K562 (cell line): ENCODE measurements at regions not wholly inside any gene's neighbourhood (a gene's known extent, or its start where the extent isn't known, plus 50 kb on each side); places are given as distances from the start of the nearest gene placed in this dataset.

Source experiments
- ATAC-seq: fragments of 200-7000 bp; cut with Tn5 transposase; 3 replicates; pipeline ENCODE4 v1.9.1; 2020; ENCODE audit warnings: moderate library complexity
- BruUV-seq: library from RNA; stranded (reverse); fragments of 400-500 nt; replicated peaks from 2 replicates; lab custom pipeline; 2021; lab: Mats Ljungman, UMichigan
- CTCF ChIA-PET: fragments of 300-600 bp; formaldehyde crosslinking; extraction: SDS; loops from one replicate; lab custom pipeline; 2021; ENCODE audit warnings: low intra/inter-chr PET ratio; lab: Yijun Ruan, JAX
- POLR2A ChIA-PET: fragments of 300-600, 350-650 bp; sonication (Branson Sonifier 250); formaldehyde crosslinking; extraction: SDS; loops from one replicate; lab custom pipeline; 2021; ENCODE audit warnings: antibody characterized with exemption, inconsistent platforms; lab: Yijun Ruan, JAX
- DNase-seq, 4 experiments: peaks; one replicate each; pipeline versions ENCODE4 v3.0.0 to v3.0.0-alpha.2; 2011 to 2018; ENCODE audit warnings: low spot score in 3 of 4, mixed read lengths in 3 of 4; ENCODE audit errors: extremely low read depth in 1 of 4
- FAIRE-seq: peaks from 2 replicates; lab custom pipeline; 2011; peaks lifted over from hg19 to GRCh38; lab: Jason Lieb, UNC
- H2AFZ ChIP-seq: 2 replicates; pipeline ENCODE4 v1.6.0; 2011; ENCODE audit warnings: low read depth, low read length, control low read depth, inconsistent platforms
- H3K27ac ChIP-seq: fragments of 200-600 bp; 3 replicates; pipeline ENCODE4 v1.8.0; 2011; ENCODE audit warnings: low read depth, mild to moderate bottlenecking, control low read depth, inconsistent platforms, low read length, moderate library complexity, mixed read lengths; ENCODE audit errors: extremely low read depth
- H3K27me3 ChIP-seq, 2 experiments: fragments of 300-600 bp in 1 of 2; 2 replicates in 1 of 2; 3 replicates in 1 of 2; pipeline versions ENCODE4 v1.6.0 to v1.8.0; 2011; ENCODE audit warnings: inconsistent platforms in 2 of 2, low read length in 2 of 2, mild to moderate bottlenecking in 1 of 2, mixed read lengths in 1 of 2, moderate library complexity in 1 of 2; ENCODE audit not compliant: control insufficient read depth in 2 of 2, insufficient read depth in 2 of 2
- H3K36me3 ChIP-seq: fragments of 300-600 bp; 3 replicates; pipeline ENCODE4 v1.8.0; 2011; ENCODE audit warnings: mild to moderate bottlenecking, low read length, inconsistent platforms; ENCODE audit not compliant: control insufficient read depth, insufficient read depth
- H3K4me1 ChIP-seq, 2 experiments: fragments of 200-600 bp in 1 of 2; replicated peaks in 1 of 2; 2 replicates in 1 of 2; 3 replicates in 1 of 2; pipeline versions ENCODE4 v1.5.1 to v1.8.0; 2011; ENCODE audit warnings: inconsistent platforms in 2 of 2, low read length in 2 of 2, mild to moderate bottlenecking in 1 of 2, mixed read lengths in 1 of 2, moderate library complexity in 1 of 2; ENCODE audit not compliant: control insufficient read depth in 2 of 2, insufficient read depth in 2 of 2
- H3K4me2 ChIP-seq: 2 replicates; pipeline ENCODE4 v1.6.1; 2011; ENCODE audit warnings: low read length, control low read depth, inconsistent platforms, mixed read lengths; ENCODE audit not compliant: insufficient read depth
- H3K4me3 ChIP-seq: fragments of 200-600 bp; sonication (generic), shearing (Covaris generic); 2 replicates; pipeline ENCODE4 v1.5.1; 2016; ENCODE audit warnings: control low read depth, inconsistent platforms
- H3K79me2 ChIP-seq: fragments of 200-600 bp; 3 replicates; pipeline ENCODE4 v1.8.0; 2011; ENCODE audit warnings: low read length, inconsistent platforms; ENCODE audit not compliant: control insufficient read depth, insufficient read depth
- H3K9ac ChIP-seq, 2 experiments: 2 replicates each; pipeline versions ENCODE4 v1.6.0 to v1.6.1; 2011; ENCODE audit warnings: low read depth in 2 of 2, low read length in 2 of 2, control low read depth in 1 of 2, inconsistent platforms in 1 of 2, mild to moderate bottlenecking in 1 of 2, mixed read lengths in 1 of 2; ENCODE audit not compliant: insufficient read depth in 1 of 2
- H3K9me1 ChIP-seq: one replicate; pipeline ENCODE4 v1.6.0; 2011; ENCODE audit warnings: inconsistent platforms, mild to moderate bottlenecking, low read length, moderate library complexity; ENCODE audit not compliant: control insufficient read depth, insufficient read depth
- H3K9me3 ChIP-seq: replicated peaks from 2 replicates; pipeline ENCODE4 v1.5.1; 2011; ENCODE audit warnings: low read depth, low read length, inconsistent platforms; ENCODE audit not compliant: control insufficient read depth, insufficient read depth
- H4K20me1 ChIP-seq: replicated peaks from 2 replicates; pipeline ENCODE4 v1.6.1; 2011; ENCODE audit warnings: low read length, inconsistent platforms, mixed read lengths; ENCODE audit not compliant: control insufficient read depth, insufficient read depth
- ASH1L ChIP-seq: fragments of 450-650 bp; IDR thresholded peaks from 2 replicates; pipeline ENCODE4 v1.6.1; 2018; ENCODE audit warnings: borderline replicate concordance, mild to moderate bottlenecking, low read depth; ENCODE audit not compliant: partially characterized antibody
- BRCA1 ChIP-seq, 2 experiments: fragments of 450-650 bp in 1 of 2; sonication (generic) in 1 of 2; formaldehyde crosslinking in 1 of 2; IDR thresholded peaks; 2 replicates each; pipeline versions ENCODE4 v1.5.0 to v1.6.1; 2017 to 2020; ENCODE audit warnings: mild to moderate bottlenecking in 1 of 2, missing genetic modification reagents in 1 of 2
- CREBBP ChIP-seq: IDR thresholded peaks from one replicate; pipeline ENCODE4 v1.6.1; 2012; ENCODE audit warnings: low read depth, mild to moderate bottlenecking, control low read depth, inconsistent platforms, low read length
- FOS ChIP-seq: IDR thresholded peaks from 3 replicates; pipeline ENCODE4 v1.6.1; 2011; ENCODE audit not compliant: insufficient read length; ENCODE audit errors: extremely low read depth
- FOSL1 ChIP-seq: fragments of 200-800 bp; sonication (Bioruptor generic); conservative IDR thresholded peaks from 2 replicates; pipeline ENCODE4 v1.6.1; 2016; ENCODE audit warnings: missing genetic modification characterization, missing compliant biosample characterization
- NR2F6 ChIP-seq: fragments of 450-650 bp; formaldehyde crosslinking; IDR thresholded peaks from 2 replicates; pipeline ENCODE4 v1.4.0; 2020; ENCODE audit warnings: mild to moderate bottlenecking
- PRMT5 ChIP-seq: sonication (generic); formaldehyde crosslinking; IDR thresholded peaks from 2 replicates; pipeline ENCODE4 v1.5.0; 2020; ENCODE audit warnings: missing genetic modification reagents
- TBL1XR1 ChIP-seq, 2 experiments: IDR thresholded peaks; 2 replicates each; pipeline ENCODE4 v1.6.1; 2012; ENCODE audit warnings: improper control_type of control experiment in 2 of 2, low read length in 2 of 2, mild to moderate bottlenecking in 1 of 2
- TOE1 ChIP-seq, 2 experiments: fragments of 450-650 bp in 1 of 2; sonication (generic) in 1 of 2; formaldehyde crosslinking in 1 of 2; IDR thresholded peaks; 2 replicates each; pipeline versions ENCODE4 v1.7.1 to v1.8.0; 2016 to 2022; ENCODE audit warnings: borderline replicate concordance in 2 of 2, mild to moderate bottlenecking in 2 of 2, antibody characterized with exemption in 1 of 2, inconsistent platforms in 1 of 2, low read depth in 1 of 2, missing genetic modification reagents in 1 of 2, moderate library complexity in 1 of 2
- U2AF2 ChIP-seq: fragments of 200-400 bp; formaldehyde crosslinking; optimal IDR thresholded peaks from 2 replicates; pipeline ENCODE3; 2017; ENCODE audit warnings: low read depth, mild to moderate bottlenecking, low read length
- WGBS: fragments of 100-300 bp; shearing (Covaris generic); methylation state at CpG from one replicate; pipeline ENCODE4 v1.1.6; 2016; ENCODE audit warnings: low coverage, mixed read lengths; ENCODE audit not compliant: insufficient coverage; ENCODE audit errors: missing lambda C conversion rate; 5-methylcytosine and 5-hydroxymethylcytosine counted together
- in situ Hi-C: fragments of 300-500 bp; cut with MboI; formaldehyde crosslinking; loops from 4 replicates; pipeline ENCODE4 v1.15.0; 2018; ENCODE audit warnings: inconsistent platforms, mixed read lengths
- intact Hi-C: fragments of 100-400 bp; cut with micrococcal nuclease; formaldehyde crosslinking; loops from 2 replicates; pipeline ENCODE4 v1.14.2; 2022
- TF ChIP-seq, protein P1 (sequence below), 2 experiments: fragments of 450-650 bp; IDR thresholded peaks; 2 replicates each; pipeline ENCODE4 v1.6.1; 2016; ENCODE audit warnings: mild to moderate bottlenecking in 2 of 2, borderline replicate concordance in 1 of 2, low read depth in 1 of 2, moderate library complexity in 1 of 2
- TF ChIP-seq, protein P2 (sequence below): fragments of 450-650 bp; IDR thresholded peaks from 2 replicates; pipeline ENCODE4 v1.7.1; 2018; ENCODE audit warnings: mild to moderate bottlenecking, low read depth; ENCODE audit not compliant: partially characterized antibody

DNA sequence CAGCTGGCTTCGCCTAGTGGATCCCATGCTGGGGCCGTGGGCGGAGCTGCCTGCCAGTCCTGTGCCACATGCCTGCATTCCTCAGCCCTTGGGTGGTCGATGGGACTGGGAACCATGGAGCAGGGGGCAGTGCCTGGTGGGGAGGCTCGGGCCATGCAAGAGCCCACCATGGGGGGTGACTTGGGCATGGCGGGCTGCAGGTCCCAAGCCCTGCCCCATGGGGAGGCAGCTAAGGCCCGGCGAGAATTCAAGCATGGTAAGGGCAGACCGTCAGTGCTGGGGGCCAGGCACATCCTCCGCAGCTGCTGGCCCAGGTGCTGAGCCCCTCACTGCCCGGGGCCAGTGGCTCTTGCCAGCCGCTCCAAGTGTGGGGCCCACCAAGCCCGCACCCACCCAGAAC, 262.6 kb downstream of the CENPC start:
- DNase-seq (no peak), FAIRE-seq (no peak), ATAC-seq (no peak)
- POLR2A ChIA-PET, result no interaction called here
- Histone ChIP-seq H3K9ac (no peak overlapping the region), H3K4me3 (no peak overlapping the region), H3K9me1 (no peaks in the 10 kb centered on the region), H3K27ac (no peak overlapping the region), H3K36me3 (no peaks in the 10 kb centered on the region), H3K27me3 (no peaks in the 10 kb centered on the region), H2AFZ (no peak overlapping the region), H3K4me2 (no peak overlapping the region), H3K9me3 (no peaks in the 10 kb centered on the region), H3K79me2 (no peaks in the 10 kb centered on the region), H4K20me1 (no peaks in the 10 kb centered on the region), H3K4me1 (peaks cover 0 to 5% of the 10 kb centered on the region in 2 experiments; a peak in 1 of 5 replicates)
- BruUV-seq, result no TSS peak
- intact Hi-C loops, result no loop called here
- in situ Hi-C loops, result no loop called here
- WGBS, result 5% methylated on average over 10 of the region's 13 CpGs
- CTCF ChIA-PET, result no interaction called here
- no peak for TF ChIP-seq ASH1L
- TF ChIP-seq BRCA1 (IDR thresholded peaks at IDR 0.05), result no peak
- no peak for TF ChIP-seq BRCA1 (CRISPR knock-in tag; IDR thresholded peaks at IDR 0.05)
- no peak for TF ChIP-seq CREBBP
- no peak for TF ChIP-seq NR2F6 (CRISPR knock-in tag)
- TF ChIP-seq FOSL1 (tag), result no peak
- TF ChIP-seq FOS, result no peak
- TF ChIP-seq, protein P1, sequence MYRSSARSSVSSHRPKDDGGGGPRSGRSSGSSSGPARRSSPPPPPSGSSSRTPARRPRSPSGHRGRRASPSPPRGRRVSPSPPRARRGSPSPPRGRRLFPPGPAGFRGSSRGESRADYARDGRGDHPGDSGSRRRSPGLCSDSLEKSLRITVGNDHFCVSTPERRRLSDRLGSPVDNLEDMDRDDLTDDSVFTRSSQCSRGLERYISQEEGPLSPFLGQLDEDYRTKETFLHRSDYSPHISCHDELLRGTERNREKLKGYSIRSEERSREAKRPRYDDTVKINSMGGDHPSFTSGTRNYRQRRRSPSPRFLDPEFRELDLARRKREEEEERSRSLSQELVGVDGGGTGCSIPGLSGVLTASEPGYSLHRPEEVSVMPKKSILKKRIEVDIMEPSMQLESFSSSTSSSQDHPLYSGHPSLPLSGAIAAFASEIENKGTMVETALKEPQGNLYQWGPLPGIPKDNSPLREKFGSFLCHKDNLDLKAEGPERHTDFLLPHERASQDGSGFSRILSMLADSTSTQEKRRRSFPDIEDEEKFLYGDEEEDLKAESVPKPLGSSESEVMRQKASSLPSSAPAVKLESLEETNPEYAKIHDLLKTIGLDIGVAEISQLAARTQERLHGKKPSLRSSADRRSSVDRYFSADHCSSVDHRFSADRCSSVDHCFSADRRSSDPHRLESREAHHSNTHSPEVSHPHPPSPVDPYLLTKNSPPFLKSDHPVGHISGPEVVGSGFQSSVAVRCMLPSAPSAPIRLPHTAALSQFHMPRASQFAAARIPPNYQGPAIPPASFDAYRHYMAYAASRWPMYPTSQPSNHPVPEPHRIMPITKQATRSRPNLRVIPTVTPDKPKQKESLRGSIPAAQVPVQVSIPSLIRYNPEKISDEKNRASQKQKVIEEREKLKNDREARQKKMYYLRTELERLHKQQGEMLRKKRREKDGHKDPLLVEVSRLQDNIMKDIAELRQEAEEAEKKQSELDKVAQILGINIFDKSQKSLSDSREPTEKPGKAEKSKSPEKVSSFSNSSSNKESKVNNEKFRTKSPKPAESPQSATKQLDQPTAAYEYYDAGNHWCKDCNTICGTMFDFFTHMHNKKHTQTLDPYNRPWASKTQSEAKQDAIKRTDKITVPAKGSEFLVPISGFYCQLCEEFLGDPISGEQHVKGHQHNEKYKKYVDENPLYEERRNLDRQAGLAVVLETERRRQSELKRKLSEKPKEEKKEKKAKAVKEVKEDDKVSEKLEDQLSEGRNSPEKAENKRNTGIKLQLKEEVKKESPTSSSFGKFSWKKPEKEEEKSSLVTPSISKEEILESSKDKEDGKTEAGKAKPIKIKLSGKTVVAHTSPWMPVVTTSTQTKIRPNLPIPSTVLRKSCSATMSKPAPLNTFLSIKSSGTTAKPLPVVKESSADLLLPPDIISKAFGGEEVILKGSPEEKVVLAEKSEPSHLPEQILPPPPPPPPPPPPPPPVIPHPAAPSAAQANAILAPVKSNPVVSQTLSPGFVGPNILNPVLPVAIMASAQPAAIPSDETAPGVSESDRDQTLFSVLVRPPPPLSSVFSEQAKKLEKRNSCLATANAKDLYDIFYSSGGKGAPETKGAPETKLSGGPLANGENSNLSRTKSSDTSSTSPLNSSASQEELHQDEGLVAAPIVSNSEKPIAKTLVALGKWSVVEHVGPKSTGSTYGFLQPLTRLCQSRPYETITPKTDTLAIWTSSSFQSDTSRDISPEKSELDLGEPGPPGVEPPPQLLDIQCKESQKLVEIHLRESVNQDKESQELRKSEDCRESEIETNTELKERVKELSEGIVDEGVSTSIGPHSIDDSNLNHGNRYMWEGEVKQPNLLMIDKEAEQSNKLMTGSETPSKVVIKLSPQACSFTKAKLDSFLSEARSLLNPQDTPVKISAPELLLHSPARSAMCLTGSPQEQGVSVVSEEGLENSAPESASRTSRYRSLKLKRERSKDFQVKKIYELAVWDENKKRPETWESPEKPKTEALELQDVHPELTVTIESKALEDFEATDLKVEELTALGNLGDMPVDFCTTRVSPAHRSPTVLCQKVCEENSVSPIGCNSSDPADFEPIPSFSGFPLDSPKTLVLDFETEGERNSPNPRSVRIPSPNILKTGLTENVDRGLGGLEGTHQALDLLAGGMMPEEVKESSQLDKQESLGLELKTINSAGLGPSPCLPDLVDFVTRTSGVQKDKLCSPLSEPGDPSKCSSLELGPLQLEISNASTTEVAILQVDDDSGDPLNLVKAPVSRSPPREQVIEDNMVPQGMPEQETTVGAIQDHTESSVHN (IDR thresholded peaks at IDR 0.05; ENCODE audit: borderline replicate concordance in 1 of 2, low read depth in 1 of 2), result no peak
- no peak for TF ChIP-seq U2AF2
- TF ChIP-seq PRMT5 (CRISPR knock-in tag), result no peak
- TF ChIP-seq, protein P2, sequence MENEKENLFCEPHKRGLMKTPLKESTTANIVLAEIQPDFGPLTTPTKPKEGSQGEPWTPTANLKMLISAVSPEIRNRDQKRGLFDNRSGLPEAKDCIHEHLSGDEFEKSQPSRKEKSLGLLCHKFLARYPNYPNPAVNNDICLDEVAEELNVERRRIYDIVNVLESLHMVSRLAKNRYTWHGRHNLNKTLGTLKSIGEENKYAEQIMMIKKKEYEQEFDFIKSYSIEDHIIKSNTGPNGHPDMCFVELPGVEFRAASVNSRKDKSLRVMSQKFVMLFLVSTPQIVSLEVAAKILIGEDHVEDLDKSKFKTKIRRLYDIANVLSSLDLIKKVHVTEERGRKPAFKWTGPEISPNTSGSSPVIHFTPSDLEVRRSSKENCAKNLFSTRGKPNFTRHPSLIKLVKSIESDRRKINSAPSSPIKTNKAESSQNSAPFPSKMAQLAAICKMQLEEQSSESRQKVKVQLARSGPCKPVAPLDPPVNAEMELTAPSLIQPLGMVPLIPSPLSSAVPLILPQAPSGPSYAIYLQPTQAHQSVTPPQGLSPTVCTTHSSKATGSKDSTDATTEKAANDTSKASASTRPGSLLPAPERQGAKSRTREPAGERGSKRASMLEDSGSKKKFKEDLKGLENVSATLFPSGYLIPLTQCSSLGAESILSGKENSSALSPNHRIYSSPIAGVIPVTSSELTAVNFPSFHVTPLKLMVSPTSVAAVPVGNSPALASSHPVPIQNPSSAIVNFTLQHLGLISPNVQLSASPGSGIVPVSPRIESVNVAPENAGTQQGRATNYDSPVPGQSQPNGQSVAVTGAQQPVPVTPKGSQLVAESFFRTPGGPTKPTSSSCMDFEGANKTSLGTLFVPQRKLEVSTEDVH, result no peak
- no peak for TF ChIP-seq TOE1 (IDR thresholded peaks at IDR 0.05; ENCODE audit: borderline replicate concordance)
- no peak for TF ChIP-seq TOE1 (CRISPR knock-in tag; IDR thresholded peaks at IDR 0.05; ENCODE audit: borderline replicate concordance, low read depth)
- no peak for TF ChIP-seq TBL1XR1 (IDR thresholded peaks at IDR 0.05; ENCODE audit: low read length in 2 of 2)
